DND-41 (cell line): ENCODE measurements at regions not wholly inside any gene's neighbourhood (a gene's known extent, or its start where the extent isn't known, plus 50 kb on each side); places are given as distances from the start of the nearest gene placed in this dataset.

Source experiments
- ATAC-seq: fragments of 200-7000 bp; cut with Tn5 transposase; 3 replicates; pipeline ENCODE4 v1.9.1; 2021; ENCODE audit warnings: low read depth; ENCODE audit not compliant: insufficient read depth
- DNase-seq: peaks from one replicate; pipeline ENCODE4 v3.0.0-alpha.2; 2020
- H2AFZ ChIP-seq: 2 replicates; pipeline ENCODE4 v1.6.0; 2012; ENCODE audit warnings: low read depth, low read length
- H3K27ac ChIP-seq: 2 replicates; pipeline ENCODE4 v1.5.1; 2012; ENCODE audit warnings: low read length, inconsistent platforms
- H3K27me3 ChIP-seq: fragments of 200-600 bp; sonication (generic); 2 replicates; pipeline ENCODE4 v1.6.0; 2012; ENCODE audit warnings: low read length, mild to moderate bottlenecking, inconsistent platforms; ENCODE audit not compliant: insufficient read depth, poor library complexity
- H3K36me3 ChIP-seq: 2 replicates; pipeline ENCODE4 v1.5.1; 2012; ENCODE audit warnings: low read length, inconsistent platforms; ENCODE audit not compliant: insufficient read depth
- H3K4me1 ChIP-seq: 2 replicates; pipeline ENCODE4 v1.5.1; 2012; ENCODE audit warnings: mild to moderate bottlenecking, low read length; ENCODE audit not compliant: insufficient read depth
- H3K4me2 ChIP-seq: 2 replicates; pipeline ENCODE4 v1.6.0; 2012; ENCODE audit warnings: mild to moderate bottlenecking, moderate library complexity, low read length, inconsistent platforms; ENCODE audit not compliant: insufficient read depth
- H3K4me3 ChIP-seq, 2 experiments: fragments of 200-600 bp in 1 of 2; shearing (Covaris generic) in 1 of 2; 2 replicates each; pipeline ENCODE4 v1.5.1; 2012 to 2016; ENCODE audit warnings: inconsistent platforms in 2 of 2, low read length in 2 of 2, mild to moderate bottlenecking in 2 of 2, low read depth in 1 of 2, moderate library complexity in 1 of 2
- H3K79me2 ChIP-seq: 2 replicates; pipeline ENCODE4 v1.6.0; 2012; ENCODE audit warnings: low read length, inconsistent platforms; ENCODE audit not compliant: insufficient read depth
- H3K9ac ChIP-seq: 2 replicates; pipeline ENCODE4 v1.6.0; 2012; ENCODE audit warnings: low read depth, mild to moderate bottlenecking, inconsistent platforms, low read length, moderate library complexity
- H3K9me3 ChIP-seq: 2 replicates; pipeline ENCODE4 v1.5.1; 2012; ENCODE audit warnings: low read length, moderate library complexity, mild to moderate bottlenecking, inconsistent platforms; ENCODE audit not compliant: insufficient read depth, severe bottlenecking
- H4K20me1 ChIP-seq: 2 replicates; pipeline ENCODE4 v1.6.0; 2012; ENCODE audit warnings: low read length; ENCODE audit not compliant: insufficient read depth
- EZH2 ChIP-seq: IDR thresholded peaks from 3 replicates; pipeline ENCODE4 v1.6.1; 2012; ENCODE audit warnings: borderline replicate concordance, low read depth, mild to moderate bottlenecking, moderate library complexity, low read length, inconsistent platforms; ENCODE audit not compliant: severe bottlenecking
- TF ChIP-seq, protein P1 (sequence below): IDR thresholded peaks from 2 replicates; pipeline ENCODE4 v1.5.1; 2012; ENCODE audit warnings: borderline replicate concordance, low read length, moderate library complexity, mild to moderate bottlenecking; ENCODE audit not compliant: poor library complexity, severe bottlenecking; ENCODE audit errors: extremely low read depth

DNA sequence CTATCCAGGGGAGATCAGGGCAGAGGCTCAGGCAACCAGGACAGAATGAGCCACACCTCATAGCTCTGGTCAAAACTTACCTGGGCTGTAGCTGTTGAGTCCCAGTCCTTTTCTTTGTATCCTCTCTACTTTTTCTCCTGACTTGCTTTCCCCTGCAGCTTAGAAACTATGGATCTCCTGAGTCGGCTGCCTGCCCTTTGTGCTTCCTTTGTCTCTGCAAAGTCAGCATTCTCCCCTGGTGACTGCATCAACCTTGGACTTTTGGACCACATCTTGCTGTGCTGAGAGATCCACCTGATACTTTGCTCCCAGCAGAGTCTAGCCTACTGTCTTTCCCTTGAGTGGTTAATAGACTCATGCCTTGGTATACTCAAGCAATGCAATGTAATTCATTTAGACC is 353.3 kb downstream of the SIPA1L2 start:
- DNase-seq = no peak
- Histone ChIP-seq H4K20me1 (no peaks in the 10 kb centered on the region), H2AFZ (no peak overlapping the region), H3K4me2 (no peak overlapping the region), H3K27me3 (no peaks in the 10 kb centered on the region), H3K4me1 (no peaks in the 10 kb centered on the region), H3K4me3 (no peak overlapping the region), H3K36me3 (no peaks in the 10 kb centered on the region), H3K9ac (no peak overlapping the region), H3K9me3 (no peaks in the 10 kb centered on the region), H3K27ac (no peak overlapping the region), H3K79me2 (no peaks in the 10 kb centered on the region)
- no peak for ATAC-seq
- TF ChIP-seq, protein P1, sequence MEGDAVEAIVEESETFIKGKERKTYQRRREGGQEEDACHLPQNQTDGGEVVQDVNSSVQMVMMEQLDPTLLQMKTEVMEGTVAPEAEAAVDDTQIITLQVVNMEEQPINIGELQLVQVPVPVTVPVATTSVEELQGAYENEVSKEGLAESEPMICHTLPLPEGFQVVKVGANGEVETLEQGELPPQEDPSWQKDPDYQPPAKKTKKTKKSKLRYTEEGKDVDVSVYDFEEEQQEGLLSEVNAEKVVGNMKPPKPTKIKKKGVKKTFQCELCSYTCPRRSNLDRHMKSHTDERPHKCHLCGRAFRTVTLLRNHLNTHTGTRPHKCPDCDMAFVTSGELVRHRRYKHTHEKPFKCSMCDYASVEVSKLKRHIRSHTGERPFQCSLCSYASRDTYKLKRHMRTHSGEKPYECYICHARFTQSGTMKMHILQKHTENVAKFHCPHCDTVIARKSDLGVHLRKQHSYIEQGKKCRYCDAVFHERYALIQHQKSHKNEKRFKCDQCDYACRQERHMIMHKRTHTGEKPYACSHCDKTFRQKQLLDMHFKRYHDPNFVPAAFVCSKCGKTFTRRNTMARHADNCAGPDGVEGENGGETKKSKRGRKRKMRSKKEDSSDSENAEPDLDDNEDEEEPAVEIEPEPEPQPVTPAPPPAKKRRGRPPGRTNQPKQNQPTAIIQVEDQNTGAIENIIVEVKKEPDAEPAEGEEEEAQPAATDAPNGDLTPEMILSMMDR = no peak
- no peak for TF ChIP-seq EZH2

DNA sequence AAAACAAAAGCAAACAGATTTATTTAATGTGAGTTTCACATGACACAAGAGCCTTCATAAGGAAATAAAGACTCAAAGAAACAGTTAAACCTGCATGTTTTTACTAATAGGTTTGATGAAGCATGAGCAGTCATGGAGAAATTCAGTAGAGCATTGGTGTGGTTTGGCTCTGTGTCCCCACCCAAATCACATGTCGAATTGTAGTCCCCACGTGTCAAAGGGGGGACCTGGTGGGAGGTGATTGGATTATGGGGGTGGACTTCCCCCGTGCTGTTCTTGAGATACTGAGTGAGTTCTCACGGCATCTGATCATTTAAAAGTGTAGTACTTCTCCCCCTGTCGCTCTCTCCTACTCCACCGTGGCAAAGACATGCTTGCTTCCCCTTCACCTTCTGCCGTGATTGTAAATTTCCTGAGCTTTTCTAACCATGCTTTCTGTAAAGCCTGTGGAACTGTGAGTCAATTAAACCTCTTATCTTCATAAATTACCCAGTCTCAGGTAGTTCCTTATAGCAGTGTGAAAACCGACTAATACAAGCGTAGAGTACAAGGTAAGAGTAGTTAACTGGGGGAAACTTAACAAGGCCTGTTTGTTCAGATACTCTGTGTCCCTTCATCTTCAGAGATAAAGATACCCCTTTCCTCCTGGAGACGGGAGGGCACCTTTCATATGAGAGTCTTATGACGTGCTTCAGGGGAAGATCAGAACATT is 354.8 kb downstream of the SIPA1L2 start:
- no peak overlapping the region for H2AFZ ChIP-seq
- TF ChIP-seq, protein P1 = no peak
- TF ChIP-seq EZH2 = no peak
- H3K36me3 ChIP-seq = no peaks in the 10 kb centered on the region
- H3K4me1 ChIP-seq = no peaks in the 10 kb centered on the region
- no peak overlapping the region for H3K4me2 ChIP-seq
- ATAC-seq (no peak), DNase-seq (no peak)
- no peaks in the 10 kb centered on the region for H3K27me3 ChIP-seq
- H3K27ac ChIP-seq = no peak overlapping the region
- H3K9me3 ChIP-seq = no peaks in the 10 kb centered on the region
- no peak overlapping the region for H3K9ac ChIP-seq
- no peaks in the 10 kb centered on the region for H4K20me1 ChIP-seq
- no peaks in the 10 kb centered on the region for H3K79me2 ChIP-seq
- H3K4me3 ChIP-seq = no peak overlapping the region

DNA sequence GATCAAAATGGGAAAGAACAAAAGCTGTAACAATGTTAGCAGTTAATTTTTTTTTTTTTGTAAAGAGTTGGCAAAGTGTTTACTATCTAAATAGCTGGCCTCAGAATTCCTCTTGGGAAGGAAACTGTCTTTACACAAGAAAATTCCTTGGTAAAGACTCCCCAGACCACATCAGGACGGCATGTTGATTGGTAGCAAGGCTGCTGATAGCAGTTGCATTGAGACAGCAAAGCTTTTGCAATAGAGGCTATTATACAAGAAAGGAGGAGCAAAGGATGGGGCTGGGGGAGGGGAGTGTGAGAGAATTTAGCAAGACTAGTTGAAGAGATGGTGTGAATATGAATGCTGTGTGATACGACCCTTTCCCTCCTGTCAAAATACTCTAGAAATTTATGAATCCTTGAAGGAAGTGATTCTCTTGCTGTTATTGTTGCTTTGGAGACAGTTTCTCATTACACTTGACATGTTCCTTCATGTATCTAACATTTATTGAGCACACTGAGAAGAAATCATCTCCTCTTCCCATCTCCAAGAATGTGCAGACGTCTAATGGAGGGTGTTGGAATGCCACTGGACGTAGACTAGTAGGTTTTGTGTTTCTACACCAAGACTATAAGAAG is 355.6 kb downstream of the SIPA1L2 start:
- no peak for TF ChIP-seq EZH2
- TF ChIP-seq, protein P1 = no peak
- no peak for DNase-seq
- no peak overlapping the region for H3K4me3 ChIP-seq
- no peak overlapping the region for H2AFZ ChIP-seq
- H3K36me3 ChIP-seq = no peaks in the 10 kb centered on the region
- ATAC-seq = no peak
- no peak overlapping the region for H3K9ac ChIP-seq
- H3K27me3 ChIP-seq = no peaks in the 10 kb centered on the region
- H3K4me1 ChIP-seq = no peaks in the 10 kb centered on the region
- no peaks in the 10 kb centered on the region for H4K20me1 ChIP-seq
- no peaks in the 10 kb centered on the region for H3K9me3 ChIP-seq
- H3K27ac ChIP-seq = no peak overlapping the region
- no peaks in the 10 kb centered on the region for H3K79me2 ChIP-seq
- H3K4me2 ChIP-seq = no peak overlapping the region
